Bronchial epithelial cell (primary cell): ENCODE measurements at regions not wholly inside any gene's neighbourhood (a gene's known extent, or its start where the extent isn't known, plus 50 kb on each side); places are given as distances from the start of the nearest gene placed in this dataset.
"Not testable (repeated sequence)": the region's sequence is repeated elsewhere in the genome, so short reads cannot be mapped to it uniquely, and the experiment has no call there.

ENCODE experiments used
- DNase-seq: peaks from one replicate; pipeline ENCODE4 v3.0.0-alpha.2; 2010; ENCODE audit warnings: low read depth
- FAIRE-seq: peaks from 2 replicates; lab custom pipeline; 2011; peaks lifted over from hg19 to GRCh38; lab: Jason Lieb, UNC
- H3K27me3 ChIP-seq: 2 replicates; pipeline ENCODE4 v1.5.1; 2011; ENCODE audit warnings: low read length; ENCODE audit not compliant: control insufficient read depth, insufficient read depth
- H3K36me3 ChIP-seq: 2 replicates; pipeline ENCODE4 v1.5.1; 2011; ENCODE audit warnings: low read length; ENCODE audit not compliant: control insufficient read depth, insufficient read depth
- H3K4me3 ChIP-seq: 2 replicates; pipeline ENCODE4 v1.5.1; 2011; ENCODE audit warnings: mild to moderate bottlenecking, low read depth, low read length, control low read depth
- TF ChIP-seq, protein P1 (sequence below): IDR thresholded peaks from 2 replicates; pipeline ENCODE4 v1.5.1; 2011; ENCODE audit warnings: mild to moderate bottlenecking, moderate library complexity, low read length, control low read depth, inconsistent platforms; ENCODE audit not compliant: insufficient read depth, severe bottlenecking

GRCh38 chr1:230476622-230477003, 50.5 kb upstream of the PGBD5 start:
- no peak for FAIRE-seq
- H3K27me3 ChIP-seq = peaks cover 4% of the 10 kb centered on the region
- H3K4me3 ChIP-seq = no peak overlapping the region
- H3K36me3 ChIP-seq = no peaks in the 10 kb centered on the region
- DNase-seq = no peak
- TF ChIP-seq, protein P1, sequence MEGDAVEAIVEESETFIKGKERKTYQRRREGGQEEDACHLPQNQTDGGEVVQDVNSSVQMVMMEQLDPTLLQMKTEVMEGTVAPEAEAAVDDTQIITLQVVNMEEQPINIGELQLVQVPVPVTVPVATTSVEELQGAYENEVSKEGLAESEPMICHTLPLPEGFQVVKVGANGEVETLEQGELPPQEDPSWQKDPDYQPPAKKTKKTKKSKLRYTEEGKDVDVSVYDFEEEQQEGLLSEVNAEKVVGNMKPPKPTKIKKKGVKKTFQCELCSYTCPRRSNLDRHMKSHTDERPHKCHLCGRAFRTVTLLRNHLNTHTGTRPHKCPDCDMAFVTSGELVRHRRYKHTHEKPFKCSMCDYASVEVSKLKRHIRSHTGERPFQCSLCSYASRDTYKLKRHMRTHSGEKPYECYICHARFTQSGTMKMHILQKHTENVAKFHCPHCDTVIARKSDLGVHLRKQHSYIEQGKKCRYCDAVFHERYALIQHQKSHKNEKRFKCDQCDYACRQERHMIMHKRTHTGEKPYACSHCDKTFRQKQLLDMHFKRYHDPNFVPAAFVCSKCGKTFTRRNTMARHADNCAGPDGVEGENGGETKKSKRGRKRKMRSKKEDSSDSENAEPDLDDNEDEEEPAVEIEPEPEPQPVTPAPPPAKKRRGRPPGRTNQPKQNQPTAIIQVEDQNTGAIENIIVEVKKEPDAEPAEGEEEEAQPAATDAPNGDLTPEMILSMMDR = no peak

GRCh38 chr1:230475856-230476621, 49.9 kb upstream of the PGBD5 start:
- not testable (repeated sequence) for H3K4me3 ChIP-seq, DNase-seq, H3K27me3 ChIP-seq, H3K36me3 ChIP-seq, FAIRE-seq
